ENCODE measurements at regions not wholly inside any gene's neighbourhood (a gene's known extent, or its start where the extent isn't known, plus 50 kb on each side); places are given as distances from the start of the nearest gene placed in this dataset.

DNA sequence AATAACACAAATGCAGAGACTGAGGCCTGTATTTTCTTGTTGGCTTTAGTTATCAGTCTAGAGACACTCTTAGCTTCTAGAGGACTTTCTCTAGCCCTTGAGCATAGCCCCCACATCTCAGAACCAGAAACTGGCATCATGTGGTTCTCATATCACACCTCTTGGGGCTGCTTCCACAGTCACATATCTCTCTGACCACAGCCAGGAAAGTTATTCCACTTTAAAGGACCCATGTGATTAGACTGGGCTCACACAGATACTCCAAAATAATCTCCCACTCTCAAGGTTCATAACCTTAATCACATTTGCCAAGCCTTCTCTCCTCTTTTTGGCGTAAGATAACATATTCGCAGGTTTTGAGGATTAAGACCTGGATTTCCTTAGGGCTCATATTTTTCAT, 846.9 kb upstream of the MIR17HG start:
- TF ChIP-seq GATA2 (IDR thresholded peaks at IDR 0.05; ENCODE audit: low read depth, low read length) (no peak), GATA3 (IDR thresholded peaks at IDR 0.05; ENCODE audit: low read depth, low read length) (no peak)

DNA sequence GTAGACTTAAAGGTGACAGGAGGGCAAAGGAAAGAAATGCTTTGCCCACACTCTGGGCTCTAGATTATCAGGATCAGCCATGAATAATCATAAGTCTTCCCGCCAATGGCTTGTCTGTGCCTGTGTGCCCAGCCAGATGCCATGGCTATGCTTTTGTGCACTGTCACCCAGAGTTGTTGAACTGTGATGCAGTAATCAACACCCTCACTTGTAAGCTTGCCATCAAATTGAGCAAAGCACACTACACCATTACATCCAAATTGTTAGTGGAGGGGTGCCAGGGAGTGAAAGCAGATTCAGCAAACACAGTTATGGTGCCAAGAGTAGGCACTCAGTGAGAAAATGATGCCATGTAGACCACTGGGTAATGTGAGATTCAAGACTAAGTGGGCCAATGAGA, 845.3 kb upstream of the MIR17HG start:
- TF ChIP-seq GATA3 (IDR thresholded peaks at IDR 0.05; ENCODE audit: low read depth, low read length) (no peak), GATA2 (IDR thresholded peaks at IDR 0.05; ENCODE audit: low read depth, low read length) (no peak)

DNA sequence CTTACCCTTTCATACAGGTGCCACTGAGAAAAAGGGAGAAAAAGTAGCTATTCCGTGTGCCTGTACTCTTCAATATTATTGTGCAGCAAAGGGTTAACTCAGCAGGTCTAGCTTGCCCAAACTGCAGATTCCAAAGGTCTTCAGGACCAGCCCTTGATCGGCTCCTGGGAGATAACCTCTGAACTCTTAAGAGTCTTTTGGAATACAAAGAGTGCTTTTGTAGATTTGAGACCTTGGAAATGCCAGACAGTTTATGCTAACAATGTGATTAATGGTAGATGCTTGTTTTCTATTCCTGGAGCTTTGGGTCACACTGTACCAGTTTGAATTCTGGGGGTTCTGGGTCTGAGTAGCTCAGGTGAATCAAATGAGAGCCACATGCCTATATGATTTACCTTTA, 844.7 kb upstream of the MIR17HG start:
- TF ChIP-seq GATA2 (IDR thresholded peaks at IDR 0.05; ENCODE audit: low read depth, low read length): no peak
- no peak for TF ChIP-seq GATA3 (IDR thresholded peaks at IDR 0.05; ENCODE audit: low read depth, low read length)

DNA sequence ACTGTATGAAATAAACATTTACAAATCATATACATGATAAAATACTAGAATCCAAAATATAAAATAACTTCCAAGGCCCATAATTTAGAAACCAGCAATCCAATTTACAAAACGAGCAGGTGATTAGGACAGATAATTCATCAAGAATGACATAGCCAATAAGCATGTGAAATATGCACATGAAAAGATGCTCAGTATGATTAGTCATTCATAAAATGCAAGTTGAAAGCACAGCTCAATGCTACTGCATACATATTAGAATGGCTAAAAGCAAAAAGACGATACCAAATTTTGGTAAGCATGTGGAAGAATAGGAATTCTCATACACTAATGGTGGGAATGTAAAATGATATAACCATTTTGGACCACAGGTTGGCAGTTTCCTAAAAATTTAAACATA, 837.2 kb upstream of the MIR17HG start:
- TF ChIP-seq GATA3 (IDR thresholded peaks at IDR 0.05; ENCODE audit: low read depth, low read length) (no peak), GATA2 (IDR thresholded peaks at IDR 0.05; ENCODE audit: low read depth, low read length) (no peak)

DNA sequence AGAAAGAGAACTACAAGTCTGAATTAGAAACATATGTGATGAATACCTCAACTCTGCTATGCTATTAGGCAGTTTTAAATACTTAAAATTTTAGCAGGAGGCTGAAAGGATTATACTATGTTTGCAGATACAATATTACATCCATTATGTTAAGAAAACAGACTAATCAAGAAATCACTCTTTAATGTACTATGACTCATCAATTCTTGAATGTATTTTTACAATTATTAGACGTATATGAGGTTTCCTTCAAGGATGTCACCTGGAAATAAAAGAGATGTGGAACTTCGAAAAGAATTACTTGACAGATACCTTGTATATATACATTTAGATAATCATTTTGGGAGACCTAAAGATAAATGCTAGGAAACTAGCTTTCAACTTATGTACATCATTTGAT, 835.6 kb upstream of the MIR17HG start:
- TF ChIP-seq GATA2 (IDR thresholded peaks at IDR 0.05; ENCODE audit: low read depth, low read length) (no peak), GATA3 (IDR thresholded peaks at IDR 0.05; ENCODE audit: low read depth, low read length) (no peak)

DNA sequence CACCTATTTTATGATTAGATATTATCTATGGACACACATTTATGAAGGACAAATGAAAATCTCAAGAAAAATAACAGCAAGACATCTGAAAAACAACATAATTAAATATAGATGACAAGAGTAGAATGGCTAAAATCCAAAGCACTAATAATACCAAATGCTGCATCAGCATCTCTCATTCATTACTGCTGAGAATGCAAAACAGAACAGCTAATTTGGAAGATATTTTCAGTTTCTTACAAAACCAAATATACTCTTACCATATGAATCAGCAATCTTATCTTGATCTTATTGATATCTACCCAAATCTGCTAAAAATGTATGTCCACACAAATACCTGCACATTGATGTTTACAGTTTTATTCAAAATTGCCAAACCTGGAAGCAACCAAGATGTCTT, 829.1 kb upstream of the MIR17HG start:
- TF ChIP-seq GATA3 (IDR thresholded peaks at IDR 0.05; ENCODE audit: low read depth, low read length) (no peak), GATA2 (IDR thresholded peaks at IDR 0.05; ENCODE audit: low read depth, low read length) (no peak)

DNA sequence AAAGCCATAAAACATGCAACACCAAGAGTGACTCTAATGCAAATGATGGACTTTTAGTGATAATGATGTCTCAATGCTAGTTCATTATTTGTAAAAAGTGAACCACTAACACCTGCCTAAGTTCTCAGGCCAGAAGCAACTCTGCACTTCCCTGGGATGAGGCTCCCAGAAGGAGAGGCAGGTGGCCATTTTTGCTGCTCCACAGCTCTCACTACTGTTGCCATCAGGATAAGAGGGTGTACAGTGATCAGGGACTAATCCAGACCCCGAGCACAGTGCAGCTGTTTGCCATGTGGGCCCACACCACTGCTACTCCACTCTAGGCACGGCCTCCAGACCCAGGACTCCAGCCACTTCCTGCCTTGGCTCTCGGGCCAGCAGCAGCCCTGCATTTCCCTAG, 828.3 kb upstream of the MIR17HG start:
- TF ChIP-seq GATA3 (IDR thresholded peaks at IDR 0.05; ENCODE audit: low read depth, low read length) (no peak), GATA2 (IDR thresholded peaks at IDR 0.05; ENCODE audit: low read depth, low read length) (no peak)

DNA sequence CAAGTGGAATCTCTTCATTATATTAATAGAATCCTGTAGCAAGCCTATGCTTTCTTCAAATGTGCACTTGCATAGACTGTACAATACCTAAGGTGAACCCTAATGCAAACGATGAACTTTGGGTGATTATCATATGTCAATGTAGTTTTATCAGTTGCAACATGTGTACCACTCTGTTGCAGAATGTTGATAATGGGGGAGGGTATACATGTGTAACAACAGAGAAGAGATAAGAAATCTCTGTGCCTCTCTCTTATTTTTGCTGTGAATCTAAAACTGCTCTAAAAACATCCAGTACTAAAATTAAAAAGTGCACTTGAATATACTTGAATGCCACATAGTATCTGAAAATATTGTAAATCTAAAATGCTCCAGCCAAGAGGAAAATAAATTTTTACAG, 820.8 kb upstream of the MIR17HG start:
- TF ChIP-seq GATA2 (IDR thresholded peaks at IDR 0.05; ENCODE audit: low read depth, low read length): no peak
- no peak for TF ChIP-seq GATA3 (IDR thresholded peaks at IDR 0.05; ENCODE audit: low read depth, low read length)

DNA sequence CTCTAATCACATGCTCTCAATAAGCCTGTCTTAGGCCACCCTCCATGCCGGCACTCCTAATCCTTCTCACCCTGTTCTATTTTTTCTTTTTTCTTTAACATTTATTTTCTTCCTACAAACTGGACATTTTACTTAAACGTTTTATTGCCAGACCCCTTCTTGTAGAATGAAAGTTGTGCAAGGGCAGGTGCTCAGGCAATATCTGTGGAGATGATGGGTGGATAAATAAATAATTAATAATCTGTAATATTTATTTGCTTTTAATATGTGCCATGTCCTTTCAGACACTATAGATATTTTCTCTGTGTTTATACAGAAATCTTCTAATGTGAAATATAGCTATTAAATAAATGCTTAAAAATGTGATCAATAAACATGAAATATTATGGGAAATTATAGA, 815.7 kb upstream of the MIR17HG start:
- TF ChIP-seq GATA3 (IDR thresholded peaks at IDR 0.05; ENCODE audit: low read depth, low read length) (no peak), GATA2 (IDR thresholded peaks at IDR 0.05; ENCODE audit: low read depth, low read length) (no peak)

DNA sequence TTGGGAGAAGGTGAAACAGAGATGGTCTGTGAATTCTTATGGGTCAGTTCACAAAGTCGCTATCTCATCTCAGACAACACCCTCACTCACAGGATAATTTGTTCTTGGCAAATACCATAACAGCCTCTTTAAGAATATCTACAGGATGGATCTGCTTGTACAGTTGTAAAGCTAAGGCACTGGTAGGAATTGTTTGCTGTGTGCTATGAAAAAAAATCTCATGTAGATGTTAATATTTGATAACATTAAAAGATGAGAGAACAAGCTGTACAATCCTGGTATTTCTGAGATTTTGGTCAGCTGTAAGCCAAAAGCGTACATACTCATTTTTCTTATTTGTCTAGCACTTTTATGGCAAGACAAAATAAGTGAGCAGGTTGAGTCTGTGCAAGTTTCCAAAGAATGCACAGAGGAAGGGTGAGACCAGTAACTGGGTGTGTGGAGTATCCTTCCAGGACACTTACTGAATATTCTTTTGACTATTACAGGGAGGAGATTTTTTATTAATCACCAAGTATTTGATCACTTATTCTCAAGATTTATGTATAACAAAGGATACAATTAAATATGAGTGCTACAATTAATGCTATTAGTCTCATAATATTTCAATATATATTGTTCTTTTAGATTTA, 814.5 kb upstream of the MIR17HG start:
- TF ChIP-seq GATA3 (IDR thresholded peaks at IDR 0.05; ENCODE audit: low read depth, low read length): no peak
- no peak for TF ChIP-seq GATA2 (IDR thresholded peaks at IDR 0.05; ENCODE audit: low read depth, low read length)

DNA sequence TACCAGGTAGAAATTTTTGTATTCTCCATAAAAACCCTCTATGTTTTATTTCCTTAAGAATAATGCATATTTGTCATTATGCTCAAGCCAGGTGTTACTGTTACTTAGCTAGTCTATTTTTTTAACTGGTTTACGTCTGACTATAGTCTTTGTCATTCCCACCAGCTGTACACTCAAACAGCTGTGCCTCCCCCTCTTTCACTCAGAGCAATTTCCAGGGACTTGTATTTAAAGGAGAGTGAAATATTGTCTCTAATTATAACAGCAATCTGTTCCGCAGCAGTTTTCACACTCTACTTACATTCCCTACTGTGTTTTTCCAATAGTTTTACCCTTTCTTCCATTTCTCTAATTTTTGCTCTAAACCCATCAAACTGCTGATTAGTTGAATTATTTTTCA, 813.6 kb upstream of the MIR17HG start:
- TF ChIP-seq GATA2 (IDR thresholded peaks at IDR 0.05; ENCODE audit: low read depth, low read length) (no peak), GATA3 (IDR thresholded peaks at IDR 0.05; ENCODE audit: low read depth, low read length) (no peak)

DNA sequence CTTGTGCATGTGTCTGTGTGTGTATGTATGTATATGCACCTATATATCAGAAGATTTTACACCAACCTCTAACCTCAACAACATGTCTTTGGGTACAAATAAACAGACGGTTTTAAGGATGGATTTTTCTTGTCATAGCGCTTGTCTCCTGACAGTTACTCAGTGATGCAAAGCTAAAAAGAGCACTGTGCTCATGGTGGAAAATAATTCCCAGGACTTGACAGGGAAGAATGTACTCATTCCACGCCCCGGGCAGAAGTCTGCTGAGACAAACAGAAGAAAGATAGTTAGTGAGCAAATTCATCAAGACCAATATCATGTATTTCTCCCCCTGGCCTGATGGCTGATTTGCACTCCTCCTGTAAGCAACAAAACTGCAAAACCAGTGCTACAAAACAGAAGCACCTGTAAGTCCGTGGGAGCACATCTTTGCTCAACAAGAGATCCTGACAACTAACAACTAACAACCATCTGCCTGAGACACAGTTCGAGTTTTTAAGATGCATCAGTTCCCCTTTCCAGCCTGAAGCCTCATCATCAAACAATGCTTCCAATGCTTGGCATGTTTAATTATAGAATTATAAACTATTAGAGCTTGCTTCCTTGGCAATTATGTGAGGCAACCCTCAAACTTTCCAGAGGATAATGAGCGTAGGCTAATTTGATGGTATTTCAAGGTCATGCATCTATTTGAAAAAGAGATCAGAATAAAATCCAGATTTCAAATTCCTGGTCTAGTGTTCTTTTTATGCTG, 812.7 kb upstream of the MIR17HG start:
- TF ChIP-seq GATA2 (IDR thresholded peaks at IDR 0.05; ENCODE audit: low read depth, low read length) (no peak), GATA3 (IDR thresholded peaks at IDR 0.05; ENCODE audit: low read depth, low read length) (no peak)

DNA sequence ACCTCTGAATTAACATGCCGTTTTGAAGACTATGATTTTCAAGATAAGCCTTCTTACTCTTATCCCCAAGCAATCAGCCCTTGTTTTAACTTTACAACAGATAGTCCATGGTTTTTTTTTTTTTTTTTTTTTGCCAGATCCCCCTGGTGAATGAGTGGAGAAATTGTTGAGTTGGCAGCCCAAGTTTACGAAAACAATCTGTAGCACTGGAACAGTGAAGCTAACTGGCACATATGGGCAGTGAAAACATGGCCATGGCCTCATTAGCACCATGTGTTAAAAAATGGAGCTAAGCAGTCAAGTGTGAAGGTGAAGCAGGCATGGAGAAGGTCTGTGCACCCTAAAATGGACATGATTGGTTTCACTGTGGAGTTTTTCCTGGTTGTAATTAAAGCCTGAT, 812.1 kb upstream of the MIR17HG start:
- TF ChIP-seq GATA2 (IDR thresholded peaks at IDR 0.05; ENCODE audit: low read depth, low read length) (no peak), GATA3 (IDR thresholded peaks at IDR 0.05; ENCODE audit: low read depth, low read length) (no peak)

DNA sequence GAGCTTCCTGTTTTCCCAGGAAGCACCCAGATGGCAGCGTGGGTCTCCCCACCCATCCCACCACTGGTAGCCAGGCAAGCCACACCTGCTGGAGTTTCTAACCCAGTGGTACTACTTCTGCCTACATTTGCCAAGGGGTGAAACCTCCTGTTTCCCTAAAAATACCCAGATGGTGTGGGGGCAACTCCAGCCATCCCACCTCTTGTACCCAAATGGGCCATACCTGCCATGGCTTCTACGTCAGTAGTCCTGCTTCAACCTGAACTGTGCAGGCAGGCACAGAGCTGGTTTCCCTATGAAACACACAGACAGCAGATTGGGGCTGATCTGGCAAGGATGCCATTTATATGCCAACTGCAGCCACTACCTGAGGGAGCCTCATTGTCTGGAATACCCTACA, 809.4 kb upstream of the MIR17HG start:
- TF ChIP-seq GATA3 (IDR thresholded peaks at IDR 0.05; ENCODE audit: low read depth, low read length) (no peak), GATA2 (IDR thresholded peaks at IDR 0.05; ENCODE audit: low read depth, low read length) (no peak)

DNA sequence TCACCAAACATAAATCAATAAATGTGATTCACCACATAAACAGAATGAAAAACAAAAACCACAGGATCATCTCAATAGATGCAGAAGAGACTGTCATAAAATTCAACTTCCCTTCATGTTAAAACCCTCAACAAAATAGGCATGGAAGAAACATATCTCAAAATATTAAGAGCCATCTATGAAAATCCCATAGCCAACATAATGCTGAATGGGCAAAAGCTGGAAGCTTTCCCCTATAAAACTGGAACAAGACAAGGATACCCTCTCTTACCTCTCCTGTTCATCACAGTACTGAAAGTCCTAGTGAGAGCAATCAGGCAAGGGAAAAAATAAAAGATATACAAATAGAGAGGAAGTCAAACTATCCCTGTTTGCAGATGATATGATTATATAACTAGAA, 806.1 kb upstream of the MIR17HG start:
- TF ChIP-seq GATA3 (IDR thresholded peaks at IDR 0.05; ENCODE audit: low read depth, low read length) (no peak), GATA2 (IDR thresholded peaks at IDR 0.05; ENCODE audit: low read depth, low read length) (no peak)

Measured in SH-SY5Y (cell line).